CD4-positive, alpha-beta T cell (primary cell): ENCODE measurements at regions not wholly inside any gene's neighbourhood (a gene's known extent, or its start where the extent isn't known, plus 50 kb on each side); places are given as distances from the start of the nearest gene placed in this dataset.

Experiments used
- ATAC-seq: fragments of 200-7000 bp; cut with Tn5 transposase; one replicate; pipeline ENCODE4 v1.10.0; 2022; ENCODE audit warnings: mild to moderate bottlenecking; ENCODE audit not compliant: poor library complexity
- CTCF ChIA-PET: fragments of 350-600 bp; sonication (Branson Sonifier 250); formaldehyde crosslinking; loops from one replicate; lab custom pipeline; 2021; ENCODE audit warnings: antibody characterized with exemption, inconsistent platforms; lab: Charles Lee
- POLR2A ChIA-PET: fragments of 350-600 bp; sonication (Branson Sonifier 250); formaldehyde crosslinking; loops from one replicate; lab custom pipeline; 2021; ENCODE audit warnings: antibody characterized with exemption, inconsistent platforms; lab: Charles Lee
- DNase-seq, 14 experiments: peaks; one replicate each; pipeline ENCODE4 v3.0.0-alpha.2; 2013 to 2020; ENCODE audit warnings: mixed read lengths in 2 of 14
- H3K27ac ChIP-seq, 2 donors: one replicate each; pipeline versions ENCODE4 v1.5.1 to v1.7.0; 2013; ENCODE audit warnings: low read length in 2 of 2, low read depth in 1 of 2, mild to moderate bottlenecking in 1 of 2
- H3K27me3 ChIP-seq, 2 experiments: 1 replicate in 1 of 2; 2 replicates in 1 of 2; pipeline versions ENCODE4 v1.6.1 to v1.7.0; 2013; ENCODE audit warnings: low read length in 2 of 2, control low read depth in 1 of 2, mild to moderate bottlenecking in 1 of 2, moderate library complexity in 1 of 2; ENCODE audit not compliant: insufficient read depth in 2 of 2, control insufficient read depth in 1 of 2
- H3K36me3 ChIP-seq: one replicate; pipeline ENCODE4 v1.6.1; 2013; ENCODE audit warnings: low read length, control low read depth; ENCODE audit not compliant: insufficient read depth
- H3K4me1 ChIP-seq: one replicate; pipeline ENCODE4 v1.6.1; 2013; ENCODE audit warnings: low read length, control low read depth; ENCODE audit not compliant: insufficient read depth
- H3K4me3 ChIP-seq: one replicate; pipeline ENCODE4 v1.5.1; 2013; ENCODE audit warnings: mild to moderate bottlenecking, low read length, moderate library complexity
- H3K9me3 ChIP-seq, 2 experiments: 1 replicate in 1 of 2; 2 replicates in 1 of 2; pipeline versions ENCODE4 v1.6.1 to v1.7.0; 2013; ENCODE audit warnings: low read length in 2 of 2, mild to moderate bottlenecking in 2 of 2, control low read depth in 1 of 2, moderate library complexity in 1 of 2; ENCODE audit not compliant: control insufficient read depth in 1 of 2, insufficient read depth in 1 of 2
- H3K27ac Mint-ChIP-seq: one replicate; pipeline ENCODE4 v1.8.0; 2020; ENCODE audit warnings: mixed read lengths
- H3K27me3 Mint-ChIP-seq: one replicate; pipeline ENCODE4 v1.8.0; 2021; ENCODE audit warnings: mixed read lengths
- H3K36me3 Mint-ChIP-seq: one replicate; pipeline ENCODE4 v1.8.0; 2021; ENCODE audit warnings: low read depth, mixed read lengths
- H3K4me1 Mint-ChIP-seq: one replicate; pipeline ENCODE4 v1.8.0; 2021; ENCODE audit warnings: low read depth, mixed read lengths
- H3K4me3 Mint-ChIP-seq: one replicate; pipeline ENCODE4 v1.8.0; 2020; ENCODE audit warnings: mild to moderate bottlenecking, mixed read lengths
- H3K9me3 Mint-ChIP-seq: one replicate; pipeline ENCODE4 v1.8.0; 2020; ENCODE audit warnings: mixed read lengths
- intact Hi-C, 2 experiments: fragments of 100-400 bp; cut with DNase I in 1 of 2; cut with micrococcal nuclease in 1 of 2; formaldehyde crosslinking; loops; one replicate each; pipeline versions ENCODE4 v1.15.1 to v1.9.0; 2023 to 2025; cut with DNase I, micrococcal nuclease
- TF ChIP-seq, protein P1 (sequence below): fragments of 200-600 bp; IDR thresholded peaks from one replicate; pipeline ENCODE4 v1.8.0; 2022; ENCODE audit warnings: antibody characterized with exemption, mild to moderate bottlenecking

DNA sequence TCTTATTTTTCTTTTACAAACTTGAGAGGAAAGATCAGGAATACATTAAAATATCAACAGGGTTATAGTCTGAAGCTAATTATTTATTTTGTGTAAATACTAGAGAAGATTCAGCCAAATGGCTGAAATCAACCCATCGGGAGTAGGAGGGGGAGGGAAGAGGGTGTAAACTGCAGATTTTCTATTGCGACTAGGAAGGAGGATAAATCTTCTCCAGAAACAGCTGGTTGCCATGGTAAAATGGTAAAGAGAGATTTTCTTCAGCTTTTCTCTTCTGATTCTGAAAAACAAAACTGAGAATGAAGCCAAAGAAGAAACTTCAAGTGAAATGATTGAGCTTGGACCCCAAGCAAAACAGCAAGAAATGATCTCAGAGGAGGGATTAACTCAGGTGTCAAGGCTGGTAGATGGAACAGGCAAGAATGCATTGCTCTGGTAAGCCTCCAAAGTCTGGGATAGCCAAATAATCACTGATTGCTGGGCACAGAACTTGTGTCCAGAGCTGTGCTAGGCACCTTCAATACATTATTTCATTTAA lies 193.5 kb upstream of the SPTLC3 start:
- H3K27ac ChIP-seq, result no peak overlapping the region
- intact Hi-C loops, result no loop called here
- H3K27me3 Mint-ChIP-seq, result no peaks in the 10 kb centered on the region
- no peaks in the 10 kb centered on the region for H3K4me1 ChIP-seq
- peaks cover 0 to 5% of the 10 kb centered on the region in 2 experiments for H3K9me3 ChIP-seq
- no peak overlapping the region for H3K27ac Mint-ChIP-seq
- H3K36me3 Mint-ChIP-seq, result no peaks in the 10 kb centered on the region
- no peaks in the 10 kb centered on the region for H3K36me3 ChIP-seq
- H3K27me3 ChIP-seq, result no peaks in the 10 kb centered on the region
- H3K4me1 Mint-ChIP-seq, result no peaks in the 10 kb centered on the region
- H3K4me3 Mint-ChIP-seq, result no peak overlapping the region
- peaks cover 11% of the 10 kb centered on the region for H3K9me3 Mint-ChIP-seq
- no peak overlapping the region for H3K4me3 ChIP-seq
- ChIA-PET CTCF (no interaction called here), POLR2A (no interaction called here)
- DNase-seq, result no peak
- ATAC-seq, result no peak
- TF ChIP-seq, protein P1, sequence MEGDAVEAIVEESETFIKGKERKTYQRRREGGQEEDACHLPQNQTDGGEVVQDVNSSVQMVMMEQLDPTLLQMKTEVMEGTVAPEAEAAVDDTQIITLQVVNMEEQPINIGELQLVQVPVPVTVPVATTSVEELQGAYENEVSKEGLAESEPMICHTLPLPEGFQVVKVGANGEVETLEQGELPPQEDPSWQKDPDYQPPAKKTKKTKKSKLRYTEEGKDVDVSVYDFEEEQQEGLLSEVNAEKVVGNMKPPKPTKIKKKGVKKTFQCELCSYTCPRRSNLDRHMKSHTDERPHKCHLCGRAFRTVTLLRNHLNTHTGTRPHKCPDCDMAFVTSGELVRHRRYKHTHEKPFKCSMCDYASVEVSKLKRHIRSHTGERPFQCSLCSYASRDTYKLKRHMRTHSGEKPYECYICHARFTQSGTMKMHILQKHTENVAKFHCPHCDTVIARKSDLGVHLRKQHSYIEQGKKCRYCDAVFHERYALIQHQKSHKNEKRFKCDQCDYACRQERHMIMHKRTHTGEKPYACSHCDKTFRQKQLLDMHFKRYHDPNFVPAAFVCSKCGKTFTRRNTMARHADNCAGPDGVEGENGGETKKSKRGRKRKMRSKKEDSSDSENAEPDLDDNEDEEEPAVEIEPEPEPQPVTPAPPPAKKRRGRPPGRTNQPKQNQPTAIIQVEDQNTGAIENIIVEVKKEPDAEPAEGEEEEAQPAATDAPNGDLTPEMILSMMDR, result no peak

DNA sequence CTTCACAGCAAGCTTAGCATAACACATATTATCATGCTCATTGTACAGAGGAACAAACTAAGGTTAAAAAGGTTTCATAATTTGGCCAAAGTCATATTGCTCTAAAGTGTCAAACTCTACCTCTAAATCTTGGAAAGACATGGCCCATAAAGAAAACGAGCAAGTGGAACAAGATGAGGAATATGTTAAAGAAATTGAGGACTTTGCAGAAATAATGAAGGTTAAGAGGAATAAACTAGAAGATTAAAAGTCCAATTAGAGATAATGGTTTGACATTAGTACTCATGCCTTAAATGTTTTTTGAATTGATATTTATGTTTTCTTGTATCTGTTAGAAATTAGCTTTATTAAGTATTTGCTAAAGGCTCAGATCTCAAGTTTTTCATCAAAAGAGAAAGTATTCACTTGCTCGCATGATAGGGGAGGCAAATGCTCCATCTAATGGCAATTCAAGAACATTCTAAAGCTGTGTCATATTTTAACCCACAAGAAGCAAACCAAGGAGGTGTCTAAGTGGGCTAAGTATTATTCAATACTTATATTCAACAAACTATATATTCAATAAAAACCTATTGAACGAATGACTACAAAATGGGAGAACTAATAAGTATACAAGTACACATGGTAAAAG lies 192.9 kb upstream of the SPTLC3 start:
- H3K27ac Mint-ChIP-seq, result no peak overlapping the region
- Histone ChIP-seq H3K9me3 (peaks cover 0 to 5% of the 10 kb centered on the region in 2 experiments), H3K36me3 (no peaks in the 10 kb centered on the region), H3K27me3 (no peaks in the 10 kb centered on the region), H3K4me1 (no peaks in the 10 kb centered on the region), H3K4me3 (no peak overlapping the region), H3K27ac (no peak overlapping the region)
- no peak overlapping the region for H3K4me3 Mint-ChIP-seq
- CTCF ChIA-PET, result no interaction called here
- no peak for DNase-seq
- H3K4me1 Mint-ChIP-seq, result no peaks in the 10 kb centered on the region
- POLR2A ChIA-PET, result no interaction called here
- no peaks in the 10 kb centered on the region for H3K36me3 Mint-ChIP-seq
- peaks cover 11% of the 10 kb centered on the region for H3K9me3 Mint-ChIP-seq
- TF ChIP-seq, protein P1, result no peak
- intact Hi-C loops, result no loop called here
- ATAC-seq, result no peak
- no peaks in the 10 kb centered on the region for H3K27me3 Mint-ChIP-seq

DNA sequence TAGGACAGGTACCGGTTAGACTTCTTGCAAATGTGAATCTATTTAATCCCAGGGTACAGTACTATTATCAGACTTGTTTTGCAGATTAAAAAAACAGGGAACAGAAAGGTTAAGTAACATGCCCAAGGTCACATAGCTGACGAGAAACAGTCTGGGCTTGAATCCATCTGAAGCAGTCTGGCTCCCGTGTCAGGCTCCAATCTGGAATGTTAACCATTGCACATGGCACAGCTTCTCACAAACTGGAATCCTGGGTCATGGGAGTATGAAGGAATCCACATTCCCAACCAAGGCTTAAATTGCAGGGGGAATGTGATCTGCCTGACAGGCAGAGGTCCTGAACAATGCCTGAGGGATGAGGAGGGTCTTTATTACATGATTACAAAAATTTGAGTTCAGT lies 187.5 kb upstream of the SPTLC3 start:
- Mint-ChIP-seq H3K4me1 (no peaks in the 10 kb centered on the region), H3K27me3 (no peaks in the 10 kb centered on the region), H3K36me3 (no peaks in the 10 kb centered on the region), H3K9me3 (peaks cover 7% of the 10 kb centered on the region), H3K27ac (no peak overlapping the region), H3K4me3 (no peak overlapping the region)
- Histone ChIP-seq H3K36me3 (no peaks in the 10 kb centered on the region), H3K4me3 (no peak overlapping the region), H3K9me3 (no peaks in the 10 kb centered on the region), H3K27ac (no peak overlapping the region), H3K4me1 (no peaks in the 10 kb centered on the region), H3K27me3 (no peaks in the 10 kb centered on the region)
- DNase-seq, result no peak
- POLR2A ChIA-PET, result no interaction called here
- CTCF ChIA-PET, result interaction anchor here (1.4 kb wide), 1 partner anchor 12 kb away, joined by 3 read pairs; no protein-coding TSS in a partner anchor
- TF ChIP-seq, protein P1, result no peak
- intact Hi-C loops, result no loop called here
- no peak for ATAC-seq
